K562 (cell line): ENCODE measurements at regions not wholly inside any gene's neighbourhood (a gene's known extent, or its start where the extent isn't known, plus 50 kb on each side); places are given as distances from the start of the nearest gene placed in this dataset.

Experiments used
- ATF6 ChIP-seq: sonication (generic); formaldehyde crosslinking; IDR thresholded peaks from 2 replicates; pipeline ENCODE4 v1.4.0; 2020; ENCODE audit warnings: mild to moderate bottlenecking, missing genetic modification reagents
- BACH1 ChIP-seq: fragments of 200-800 bp; sonication (Bioruptor generic); IDR thresholded peaks from 2 replicates; pipeline ENCODE4 v1.6.1; 2016; ENCODE audit warnings: missing genetic modification characterization, missing compliant biosample characterization
- CHD1 ChIP-seq: fragments of 200-600 bp; sonication (generic); IDR thresholded peaks from one replicate; pipeline ENCODE4 v1.6.1; 2012; ENCODE audit warnings: mild to moderate bottlenecking, moderate library complexity, low read length, inconsistent platforms
- CSDE1 ChIP-seq, 2 experiments: fragments of 450-650 bp; IDR thresholded peaks; 2 replicates each; pipeline ENCODE4 v1.6.1; 2016; ENCODE audit warnings: mild to moderate bottlenecking in 1 of 2
- CUX1 ChIP-seq: fragments of 200-800 bp; sonication (Bioruptor generic); IDR thresholded peaks from 2 replicates; pipeline ENCODE4 v1.6.1; 2016; ENCODE audit warnings: missing genetic modification characterization, missing compliant biosample characterization
- ERF ChIP-seq: fragments of 450-650 bp; formaldehyde crosslinking; IDR thresholded peaks from 2 replicates; pipeline ENCODE4 v1.4.0; 2020; ENCODE audit warnings: mild to moderate bottlenecking, mixed read lengths
- MEF2A ChIP-seq: IDR thresholded peaks from 2 replicates; pipeline ENCODE4 v1.6.1; 2011; ENCODE audit warnings: low read depth, mild to moderate bottlenecking, low read length, moderate library complexity; ENCODE audit not compliant: control insufficient read depth
- MLLT1 ChIP-seq, 2 experiments: fragments of 450-650 bp; IDR thresholded peaks; 2 replicates each; pipeline ENCODE4 v1.6.1; 2016
- MTA3 ChIP-seq: fragments of 450-650 bp; formaldehyde crosslinking; IDR thresholded peaks from 2 replicates; pipeline ENCODE4 v1.6.1; 2017; ENCODE audit warnings: mild to moderate bottlenecking, borderline replicate concordance
- MXI1 ChIP-seq: IDR thresholded peaks from 2 replicates; pipeline ENCODE4 v1.6.1; 2011; ENCODE audit warnings: low read depth, mild to moderate bottlenecking, improper control_type of control experiment, low read length
- PTTG1 ChIP-seq: fragments of 450-650 bp; IDR thresholded peaks from 2 replicates; pipeline ENCODE4 v1.6.1; 2016; ENCODE audit warnings: low read depth, mild to moderate bottlenecking, missing genetic modification characterization, missing compliant biosample characterization
- TEAD2 ChIP-seq: fragments of 450-650 bp; IDR thresholded peaks from 2 replicates; pipeline ENCODE4 v1.6.1; 2016; ENCODE audit warnings: missing genetic modification characterization, control low read depth, missing compliant biosample characterization
- THRAP3 ChIP-seq: fragments of 450-650 bp; IDR thresholded peaks from 2 replicates; pipeline ENCODE4 v1.6.1; 2016; ENCODE audit warnings: mild to moderate bottlenecking, inconsistent platforms, borderline replicate concordance
- USF1 ChIP-seq: sonication (generic); formaldehyde crosslinking; IDR thresholded peaks from 2 replicates; pipeline ENCODE4 v1.9.0; 2022; ENCODE audit warnings: mild to moderate bottlenecking, missing genetic modification reagents
- XRCC5 ChIP-seq: fragments of 200-400 bp; formaldehyde crosslinking; IDR thresholded peaks from 2 replicates; pipeline ENCODE4 v1.6.1; 2017; ENCODE audit warnings: low read depth, mild to moderate bottlenecking, low read length
- ZBTB2 ChIP-seq: fragments of 450-650 bp; IDR thresholded peaks from 2 replicates; pipeline ENCODE4 v1.6.1; 2016; ENCODE audit warnings: antibody characterized with exemption
- ZNF140 ChIP-seq: fragments of 250-450 bp; sonication (Bioruptor Pico); IDR thresholded peaks from 2 replicates; pipeline ENCODE4 v1.8.0; 2021; ENCODE audit warnings: moderate library complexity, mild to moderate bottlenecking, inconsistent platforms
- ZNF184 ChIP-seq: sonication (generic); formaldehyde crosslinking; IDR thresholded peaks from 2 replicates; pipeline ENCODE4 v1.5.0; 2020; ENCODE audit warnings: missing genetic modification reagents

GRCh38 chr6:16004934-16005679, 123.8 kb upstream of the MYLIP start (continued):
- TF ChIP-seq CUX1 (CRISPR knock-in tag) (no peak), MTA3 (peak; percentile 74), USF1 (CRISPR knock-in tag) (no peak), MLLT1 (IDR thresholded peaks at IDR 0.05) (peak; percentile 70 to 74; a peak in 3 of 4 replicates), MXI1 (no peak), ATF6 (no peak), PTTG1 (no peak), ZBTB2 (peak; percentile 87), CSDE1 (IDR thresholded peaks at IDR 0.05) (no peak), ZNF184 (CRISPR knock-in tag) (no peak), XRCC5 (no peak), ZNF140 (CRISPR knock-in tag) (no peak), TEAD2 (no peak), BACH1 (tag) (no peak), THRAP3 (no peak), ERF (CRISPR knock-in tag) (no peak), CHD1 (no peak), MEF2A (no peak)
